Neuron (in vitro differentiated cells): ENCODE measurements at regions not wholly inside any gene's neighbourhood (a gene's known extent, or its start where the extent isn't known, plus 50 kb on each side); places are given as distances from the start of the nearest gene placed in this dataset.
"Not testable (repeated sequence)": the region's sequence is repeated elsewhere in the genome, so short reads cannot be mapped to it uniquely, and the experiment has no call there.

Experiments used
- H2AFZ ChIP-seq: one replicate; pipeline ENCODE4 v1.6.1; 2013; ENCODE audit warnings: low read depth, mild to moderate bottlenecking, inconsistent platforms, low read length, moderate library complexity
- H3K27me3 ChIP-seq: one replicate; pipeline ENCODE4 v1.6.1; 2013; ENCODE audit warnings: low read length; ENCODE audit not compliant: insufficient read depth
- H3K36me3 ChIP-seq: one replicate; pipeline ENCODE4 v1.6.1; 2013; ENCODE audit warnings: low read length; ENCODE audit not compliant: insufficient read depth
- H3K4me1 ChIP-seq: one replicate; pipeline ENCODE4 v1.6.1; 2013; ENCODE audit warnings: low read length; ENCODE audit not compliant: insufficient read depth
- H3K4me3 ChIP-seq: 2 replicates; pipeline ENCODE4 v1.5.1; 2013; ENCODE audit warnings: mild to moderate bottlenecking, low read length, moderate library complexity
- H3K9me3 ChIP-seq: one replicate; pipeline ENCODE4 v1.6.1; 2013; ENCODE audit warnings: low read length

GRCh38 chr12:74253826-74254225 is 283.8 kb upstream of the ATXN7L3B start:
- not testable (repeated sequence) for H3K4me1 ChIP-seq, H3K4me3 ChIP-seq, H3K27me3 ChIP-seq, H3K9me3 ChIP-seq, H3K36me3 ChIP-seq, H2AFZ ChIP-seq

GRCh38 chr12:74254784-74255183 is 282.9 kb upstream of the ATXN7L3B start:
- no peaks in the 10 kb centered on the region for H3K4me1 ChIP-seq
- no peaks in the 10 kb centered on the region for H3K36me3 ChIP-seq
- H3K9me3 ChIP-seq = no peaks in the 10 kb centered on the region
- no peak overlapping the region for H2AFZ ChIP-seq
- H3K27me3 ChIP-seq = no peaks in the 10 kb centered on the region
- no peak overlapping the region for H3K4me3 ChIP-seq

- Histone ChIP-seq H3K4me1 (no peaks in the 10 kb centered on the region), H3K27me3 (no peaks in the 10 kb centered on the region), H3K4me3 (no peak overlapping the region), H3K36me3 (no peaks in the 10 kb centered on the region), H3K9me3 (no peaks in the 10 kb centered on the region), H2AFZ (peak overlapping the region; percentile 53)
Observed at GRCh38 chr12:74259199-74259598, 278.4 kb upstream of the ATXN7L3B start.

- no peaks in the 10 kb centered on the region for H3K27me3 ChIP-seq
- H2AFZ ChIP-seq = no peak overlapping the region
- no peaks in the 10 kb centered on the region for H3K36me3 ChIP-seq
Observed at GRCh38 chr12:74264692-74265091, 272.9 kb upstream of the ATXN7L3B start.

GRCh38 chr12:74269355-74269754 is 268.3 kb upstream of the ATXN7L3B start:
- not testable (repeated sequence) for H3K36me3 ChIP-seq, H2AFZ ChIP-seq, H3K27me3 ChIP-seq, H3K4me3 ChIP-seq, H3K9me3 ChIP-seq, H3K4me1 ChIP-seq

More at GRCh38 chr12:74264692-74265091, 272.9 kb upstream of the ATXN7L3B start:
- Histone ChIP-seq H3K4me3 (no peak overlapping the region), H3K9me3 (no peaks in the 10 kb centered on the region), H3K4me1 (no peaks in the 10 kb centered on the region)

- no peak overlapping the region for H2AFZ ChIP-seq
- H3K4me1 ChIP-seq = no peaks in the 10 kb centered on the region
- no peak overlapping the region for H3K4me3 ChIP-seq
- H3K27me3 ChIP-seq = no peaks in the 10 kb centered on the region
- no peaks in the 10 kb centered on the region for H3K9me3 ChIP-seq
- H3K36me3 ChIP-seq = no peaks in the 10 kb centered on the region
Observed at GRCh38 chr12:74280156-74280655, 257.4 kb upstream of the ATXN7L3B start.

GRCh38 chr12:74281401-74282180 is 256.0 kb upstream of the ATXN7L3B start:
- not testable (repeated sequence) for H3K4me3 ChIP-seq, H2AFZ ChIP-seq, H3K36me3 ChIP-seq, H3K27me3 ChIP-seq, H3K4me1 ChIP-seq, H3K9me3 ChIP-seq

- Histone ChIP-seq H3K9me3 (no peaks in the 10 kb centered on the region), H3K4me1 (no peaks in the 10 kb centered on the region), H3K27me3 (no peaks in the 10 kb centered on the region), H3K36me3 (no peaks in the 10 kb centered on the region), H3K4me3 (no peak overlapping the region), H2AFZ (no peak overlapping the region)
Observed at GRCh38 chr12:74283646-74284045, 254.0 kb upstream of the ATXN7L3B start.

- H3K27me3 ChIP-seq = no peaks in the 10 kb centered on the region
Observed at GRCh38 chr12:74285773-74286172, 251.9 kb upstream of the ATXN7L3B start.

GRCh38 chr12:74286254-74286653 is 251.4 kb upstream of the ATXN7L3B start:
- Histone ChIP-seq H3K4me3 (no peak overlapping the region), H2AFZ (no peak overlapping the region), H3K4me1 (no peaks in the 10 kb centered on the region), H3K9me3 (no peaks in the 10 kb centered on the region), H3K36me3 (no peaks in the 10 kb centered on the region), H3K27me3 (no peaks in the 10 kb centered on the region)

More at GRCh38 chr12:74285773-74286172, 251.9 kb upstream of the ATXN7L3B start:
- no peaks in the 10 kb centered on the region for H3K36me3 ChIP-seq
- H2AFZ ChIP-seq = no peak overlapping the region
- no peak overlapping the region for H3K4me3 ChIP-seq
- no peaks in the 10 kb centered on the region for H3K9me3 ChIP-seq
- H3K4me1 ChIP-seq = no peaks in the 10 kb centered on the region

GRCh38 chr12:74292351-74293194 is 245.1 kb upstream of the ATXN7L3B start:
- H3K9me3 ChIP-seq = no peaks in the 10 kb centered on the region
- no peak overlapping the region for H3K4me3 ChIP-seq
- no peaks in the 10 kb centered on the region for H3K36me3 ChIP-seq
- no peaks in the 10 kb centered on the region for H3K27me3 ChIP-seq
- no peak overlapping the region for H2AFZ ChIP-seq
- H3K4me1 ChIP-seq = no peaks in the 10 kb centered on the region

- no peaks in the 10 kb centered on the region for H3K9me3 ChIP-seq
- no peaks in the 10 kb centered on the region for H3K4me1 ChIP-seq
- no peak overlapping the region for H3K4me3 ChIP-seq
- no peak overlapping the region for H2AFZ ChIP-seq
- H3K27me3 ChIP-seq = no peaks in the 10 kb centered on the region
- no peaks in the 10 kb centered on the region for H3K36me3 ChIP-seq
Observed at GRCh38 chr12:74293689-74294131, 243.9 kb upstream of the ATXN7L3B start.

- Histone ChIP-seq H3K9me3 (no peaks in the 10 kb centered on the region), H3K4me1 (no peaks in the 10 kb centered on the region), H3K36me3 (no peaks in the 10 kb centered on the region), H3K4me3 (no peak overlapping the region), H3K27me3 (no peaks in the 10 kb centered on the region), H2AFZ (no peak overlapping the region)
Observed at GRCh38 chr12:74317078-74317601, 220.5 kb upstream of the ATXN7L3B start.
